RWPE2 (cell line): ENCODE measurements at regions not wholly inside any gene's neighbourhood (a gene's known extent, or its start where the extent isn't known, plus 50 kb on each side); places are given as distances from the start of the nearest gene placed in this dataset.

Experiments used
- ATAC-seq: fragments of 200-7000 bp; cut with Tn5 transposase; 3 replicates; pipeline ENCODE4 v1.9.1; 2021; ENCODE audit warnings: low read depth
- DNase-seq: peaks from one replicate; pipeline ENCODE4 v3.0.0-alpha.2; 2020; ENCODE audit warnings: low spot score
- H3K27ac ChIP-seq: fragments of 450-650 bp; 2 replicates; pipeline ENCODE4 v1.5.1; 2017; ENCODE audit warnings: mild to moderate bottlenecking; ENCODE audit not compliant: poor library complexity, severe bottlenecking
- H3K27me3 ChIP-seq: fragments of 250-450 bp; sonication (Bioruptor Pico); 2 replicates; pipeline ENCODE4 v1.5.1; 2021; ENCODE audit warnings: mild to moderate bottlenecking, moderate library complexity; ENCODE audit not compliant: insufficient read depth, poor library complexity, severe bottlenecking
- H3K36me3 ChIP-seq: fragments of 250-450 bp; sonication (Bioruptor Pico); 2 replicates; pipeline ENCODE4 v1.5.1; 2020; ENCODE audit warnings: low read depth, mild to moderate bottlenecking, moderate library complexity
- H3K4me1 ChIP-seq: fragments of 250-450 bp; sonication (Bioruptor Pico); 2 replicates; pipeline ENCODE4 v1.5.1; 2021; ENCODE audit warnings: mild to moderate bottlenecking, moderate library complexity; ENCODE audit not compliant: insufficient read depth, poor library complexity, severe bottlenecking
- H3K4me3 ChIP-seq: fragments of 250-450 bp; sonication (Bioruptor Pico); 2 replicates; pipeline ENCODE4 v1.5.1; 2021; ENCODE audit warnings: mild to moderate bottlenecking, moderate library complexity; ENCODE audit not compliant: severe bottlenecking
- H3K9me3 ChIP-seq: fragments of 250-450 bp; sonication (Bioruptor Pico); 2 replicates; pipeline ENCODE4 v1.5.1; 2021; ENCODE audit warnings: mild to moderate bottlenecking, moderate library complexity; ENCODE audit not compliant: severe bottlenecking
- TF ChIP-seq, protein P1 (sequence below): fragments of 450-650 bp; IDR thresholded peaks from one replicate; pipeline ENCODE4 v1.5.1; 2017; ENCODE audit warnings: mild to moderate bottlenecking, moderate library complexity; ENCODE audit not compliant: poor library complexity, severe bottlenecking

GRCh38 chr9:71250581-71250980, 129.2 kb upstream of the TRPM3 start:
- Histone ChIP-seq H3K27ac (no peak overlapping the region), H3K27me3 (no peaks in the 10 kb centered on the region), H3K4me3 (no peak overlapping the region), H3K36me3 (no peaks in the 10 kb centered on the region), H3K4me1 (no peaks in the 10 kb centered on the region), H3K9me3 (peaks cover 2% of the 10 kb centered on the region)
- DNase-seq (no peak), ATAC-seq (no peak)
- TF ChIP-seq, protein P1, sequence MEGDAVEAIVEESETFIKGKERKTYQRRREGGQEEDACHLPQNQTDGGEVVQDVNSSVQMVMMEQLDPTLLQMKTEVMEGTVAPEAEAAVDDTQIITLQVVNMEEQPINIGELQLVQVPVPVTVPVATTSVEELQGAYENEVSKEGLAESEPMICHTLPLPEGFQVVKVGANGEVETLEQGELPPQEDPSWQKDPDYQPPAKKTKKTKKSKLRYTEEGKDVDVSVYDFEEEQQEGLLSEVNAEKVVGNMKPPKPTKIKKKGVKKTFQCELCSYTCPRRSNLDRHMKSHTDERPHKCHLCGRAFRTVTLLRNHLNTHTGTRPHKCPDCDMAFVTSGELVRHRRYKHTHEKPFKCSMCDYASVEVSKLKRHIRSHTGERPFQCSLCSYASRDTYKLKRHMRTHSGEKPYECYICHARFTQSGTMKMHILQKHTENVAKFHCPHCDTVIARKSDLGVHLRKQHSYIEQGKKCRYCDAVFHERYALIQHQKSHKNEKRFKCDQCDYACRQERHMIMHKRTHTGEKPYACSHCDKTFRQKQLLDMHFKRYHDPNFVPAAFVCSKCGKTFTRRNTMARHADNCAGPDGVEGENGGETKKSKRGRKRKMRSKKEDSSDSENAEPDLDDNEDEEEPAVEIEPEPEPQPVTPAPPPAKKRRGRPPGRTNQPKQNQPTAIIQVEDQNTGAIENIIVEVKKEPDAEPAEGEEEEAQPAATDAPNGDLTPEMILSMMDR = no peak

- peaks cover 2% of the 10 kb centered on the region for H3K9me3 ChIP-seq
- TF ChIP-seq, protein P1 = peak; percentile 92
- ATAC-seq = peak; percentile 74; the same call in 2 of the 3 replicates
- no peaks in the 10 kb centered on the region for H3K4me1 ChIP-seq
- H3K36me3 ChIP-seq = no peaks in the 10 kb centered on the region
- no peaks in the 10 kb centered on the region for H3K27me3 ChIP-seq
- no peak for DNase-seq
- H3K4me3 ChIP-seq = no peak overlapping the region
- H3K27ac ChIP-seq = no peak overlapping the region
These were observed 128.4 kb upstream of the TRPM3 start for GRCh38 chr9:71249729-71250317.

- no peaks in the 10 kb centered on the region for H3K36me3 ChIP-seq
- H3K4me1 ChIP-seq = no peaks in the 10 kb centered on the region
- TF ChIP-seq, protein P1 = no peak
- H3K27me3 ChIP-seq = no peaks in the 10 kb centered on the region
- peaks cover 2% of the 10 kb centered on the region for H3K9me3 ChIP-seq
- no peak for DNase-seq
- no peak overlapping the region for H3K4me3 ChIP-seq
- H3K27ac ChIP-seq = no peak overlapping the region
- ATAC-seq = no peak
These were observed 124.2 kb upstream of the TRPM3 start for GRCh38 chr9:71245651-71246050.

- H3K9me3 ChIP-seq = peaks cover 2% of the 10 kb centered on the region
- no peaks in the 10 kb centered on the region for H3K4me1 ChIP-seq
- DNase-seq (no peak), ATAC-seq (no peak)
- no peaks in the 10 kb centered on the region for H3K36me3 ChIP-seq
- TF ChIP-seq, protein P1 = no peak
- H3K4me3 ChIP-seq = no peak overlapping the region
- no peaks in the 10 kb centered on the region for H3K27me3 ChIP-seq
- no peak overlapping the region for H3K27ac ChIP-seq
These were observed 122.5 kb upstream of the TRPM3 start for GRCh38 chr9:71243951-71244350.

DNA sequence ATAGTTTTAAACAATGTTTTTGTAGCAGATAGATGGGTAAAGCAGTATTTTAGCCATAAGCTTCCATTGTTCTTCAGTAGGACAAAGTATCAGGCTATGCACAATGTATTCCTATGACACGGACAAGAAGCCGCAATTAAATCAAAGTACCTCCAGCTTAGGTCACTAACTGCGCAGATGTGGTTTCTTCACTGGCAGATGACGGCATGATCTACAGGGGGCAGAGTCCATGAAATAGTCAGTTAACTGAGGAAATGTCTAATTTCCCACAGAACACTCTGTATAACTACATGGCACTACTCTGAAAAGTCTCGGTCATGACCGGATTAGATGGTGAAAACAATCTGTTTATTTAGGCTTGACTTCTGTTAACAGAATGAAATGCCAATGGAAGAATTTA, 120.7 kb upstream of the TRPM3 start:
- H3K27me3 ChIP-seq = no peaks in the 10 kb centered on the region
- TF ChIP-seq, protein P1 = no peak
- H3K36me3 ChIP-seq = no peaks in the 10 kb centered on the region
- no peaks in the 10 kb centered on the region for H3K4me1 ChIP-seq
- H3K4me3 ChIP-seq = no peak overlapping the region
- ATAC-seq (no peak), DNase-seq (no peak)
- H3K27ac ChIP-seq = no peak overlapping the region
- peaks cover 2% of the 10 kb centered on the region for H3K9me3 ChIP-seq
